Stimulated activated CD4-positive, alpha-beta T cell treated with anti-CD3 and anti-CD28 coated beads, Interleukin-4, amount 100 ng/mL, for 48 hours (primary cell): ENCODE measurements at regions not wholly inside any gene's neighbourhood (a gene's known extent, or its start where the extent isn't known, plus 50 kb on each side); places are given as distances from the start of the nearest gene placed in this dataset.

Experiments
- DNase-seq, 2 donors: peaks; one replicate each; pipeline ENCODE4 v3.0.0-alpha.2; 2020; ENCODE audit warnings: low read depth in 2 of 2

DNA sequence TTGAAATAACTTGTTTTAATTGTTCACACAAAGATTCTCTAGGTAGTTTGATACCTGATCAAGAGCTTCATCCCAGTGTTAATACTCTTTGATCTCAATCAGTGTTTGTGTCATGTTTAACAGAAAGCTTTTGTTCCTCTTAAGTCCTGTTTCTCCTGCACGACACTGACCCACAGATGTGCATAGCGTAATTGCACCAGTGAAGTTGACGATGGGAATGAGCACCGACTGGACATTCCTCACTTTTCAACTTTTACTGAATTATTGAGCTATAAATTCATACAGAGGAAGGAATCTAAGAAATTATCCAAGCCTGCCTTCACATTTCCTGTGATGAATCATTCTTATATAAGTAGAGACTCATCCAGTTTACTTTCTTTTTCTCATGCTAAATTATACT is 878.7 kb upstream of the TENM3 start:
- no peak for DNase-seq

DNA sequence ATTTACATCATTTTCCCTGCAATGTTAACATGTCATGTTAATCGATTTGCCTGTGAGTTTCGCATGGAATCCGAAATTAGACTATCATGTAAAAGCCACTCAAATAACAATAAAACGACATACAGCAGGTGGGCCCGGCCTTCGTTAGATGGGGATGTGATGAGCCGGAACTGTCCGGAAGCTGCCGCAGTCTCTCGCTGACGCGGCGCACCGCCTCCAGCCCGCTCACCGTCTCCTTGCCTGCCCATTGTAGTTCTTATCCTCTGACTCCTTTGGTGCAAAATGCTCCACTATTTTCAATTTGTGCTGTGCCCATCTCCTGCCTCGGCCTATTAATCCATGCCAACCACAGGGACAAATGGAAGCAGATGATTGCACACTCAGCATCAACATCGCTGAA is 877.5 kb upstream of the TENM3 start:
- no peak for DNase-seq

DNA sequence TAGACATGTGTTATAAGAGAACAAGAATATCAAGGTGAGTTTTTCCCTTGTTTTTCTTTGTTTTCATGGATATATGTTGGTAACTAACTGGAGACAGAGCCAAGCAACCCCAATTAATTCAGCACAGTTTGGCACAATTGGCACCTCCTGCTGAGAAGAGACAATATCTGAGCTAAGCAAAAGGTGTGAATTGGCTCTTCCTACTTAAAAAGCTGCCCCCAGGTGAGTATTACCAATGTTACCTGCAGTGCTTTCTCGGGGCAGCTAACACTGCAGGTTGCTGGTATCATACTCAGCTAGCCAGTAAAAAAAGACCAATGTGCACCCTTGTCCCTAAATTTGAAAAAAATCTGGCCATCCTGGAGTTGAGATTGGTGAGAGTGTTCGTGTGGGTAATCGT is 871.2 kb upstream of the TENM3 start:
- no peak for DNase-seq

DNA sequence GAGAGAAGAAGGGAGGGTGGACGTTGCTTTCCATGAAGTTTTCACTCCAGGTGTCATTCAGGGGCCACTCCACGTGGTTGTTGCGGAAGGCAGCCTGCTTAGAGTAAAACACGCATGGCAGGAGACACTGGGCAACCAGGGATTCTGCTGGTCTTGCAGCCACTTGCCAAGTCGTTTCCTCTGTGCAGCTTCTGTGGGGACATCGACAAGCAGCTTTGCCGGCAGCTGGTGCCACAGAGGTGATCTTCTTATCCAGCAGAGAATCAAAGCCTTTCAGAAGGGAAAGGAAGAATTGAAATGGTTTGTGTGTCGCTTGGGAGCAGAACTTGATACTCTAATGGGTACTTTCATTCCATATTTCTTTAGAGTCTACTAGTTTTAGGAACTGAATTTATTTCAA is 867.1 kb upstream of the TENM3 start:
- DNase-seq = no peak

DNA sequence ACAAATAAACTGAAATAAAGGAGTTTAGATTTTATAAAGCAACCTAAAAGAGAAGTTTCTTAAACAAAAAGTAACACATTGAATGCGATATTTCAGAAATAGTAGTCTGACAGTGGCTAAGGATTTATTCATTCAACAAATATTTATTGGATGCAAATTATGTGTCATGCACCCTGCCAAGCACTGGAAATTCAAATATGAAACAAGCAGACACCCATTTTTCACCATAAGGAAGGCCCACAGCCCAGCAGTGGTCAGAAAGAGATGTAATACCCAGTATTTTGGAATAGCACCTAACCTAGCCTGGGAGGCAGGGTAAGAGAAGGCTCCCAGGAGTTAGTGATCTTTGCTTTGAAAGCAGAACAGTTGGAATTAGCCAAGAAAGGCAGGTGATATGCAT is 855.1 kb upstream of the TENM3 start:
- DNase-seq = no peak

DNA sequence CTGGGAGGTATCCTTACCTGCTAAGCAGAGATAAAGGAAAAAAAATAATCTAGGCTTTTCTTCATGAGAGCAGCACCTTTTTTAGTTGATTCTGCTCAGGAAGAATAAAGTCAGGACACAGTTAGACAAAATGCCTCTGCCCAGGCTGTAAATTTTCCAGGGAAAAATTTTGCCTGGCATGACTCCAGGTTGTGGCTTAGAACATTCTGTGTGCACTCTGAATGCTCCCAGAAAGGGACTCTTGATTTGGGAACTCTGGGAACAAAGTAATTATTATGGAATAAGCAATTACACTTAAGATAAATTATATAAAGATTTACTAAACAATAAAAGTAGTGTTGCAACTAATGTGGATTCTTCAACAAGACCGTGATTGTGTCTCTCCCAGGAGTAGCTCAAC is 826.2 kb upstream of the TENM3 start:
- no peak for DNase-seq

DNA sequence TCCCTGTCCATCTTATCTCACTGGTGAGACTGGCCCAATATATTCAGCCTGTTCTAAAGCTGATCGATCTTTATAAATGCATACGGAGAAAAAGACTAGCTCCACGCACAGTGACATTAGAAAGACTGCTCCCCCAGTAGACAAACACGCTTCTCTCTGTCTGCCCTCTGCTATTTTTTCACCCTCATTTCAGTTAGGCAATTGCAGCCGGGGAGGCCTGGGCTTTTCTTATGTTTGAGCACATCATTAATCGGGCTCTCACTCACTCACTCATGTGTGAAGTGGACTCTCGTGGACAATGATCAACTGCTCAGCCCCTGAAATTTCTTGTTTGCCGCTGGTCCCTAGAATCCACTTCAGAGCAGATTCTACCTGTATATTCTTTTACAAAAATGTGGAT is 824.7 kb upstream of the TENM3 start:
- DNase-seq = no peak

DNA sequence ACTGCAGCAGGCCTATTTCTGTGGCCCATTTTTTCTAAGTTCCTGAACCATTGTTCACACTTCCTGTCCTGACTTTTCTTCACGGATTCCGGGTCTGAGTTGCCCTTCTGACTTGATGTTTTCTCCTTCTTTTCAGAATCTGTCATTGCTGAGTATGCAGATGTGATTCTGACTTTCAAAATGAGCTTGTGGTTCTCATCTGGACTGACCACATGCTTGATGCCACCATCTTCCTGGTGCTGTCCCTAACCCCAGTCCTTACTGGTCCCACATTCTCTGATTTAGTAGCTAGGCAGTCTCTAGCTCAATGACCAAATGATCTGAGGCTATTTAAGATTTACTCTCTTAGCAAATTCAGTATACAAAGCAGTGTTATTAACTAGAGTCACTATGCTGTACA is 822.3 kb upstream of the TENM3 start:
- DNase-seq = no peak

DNA sequence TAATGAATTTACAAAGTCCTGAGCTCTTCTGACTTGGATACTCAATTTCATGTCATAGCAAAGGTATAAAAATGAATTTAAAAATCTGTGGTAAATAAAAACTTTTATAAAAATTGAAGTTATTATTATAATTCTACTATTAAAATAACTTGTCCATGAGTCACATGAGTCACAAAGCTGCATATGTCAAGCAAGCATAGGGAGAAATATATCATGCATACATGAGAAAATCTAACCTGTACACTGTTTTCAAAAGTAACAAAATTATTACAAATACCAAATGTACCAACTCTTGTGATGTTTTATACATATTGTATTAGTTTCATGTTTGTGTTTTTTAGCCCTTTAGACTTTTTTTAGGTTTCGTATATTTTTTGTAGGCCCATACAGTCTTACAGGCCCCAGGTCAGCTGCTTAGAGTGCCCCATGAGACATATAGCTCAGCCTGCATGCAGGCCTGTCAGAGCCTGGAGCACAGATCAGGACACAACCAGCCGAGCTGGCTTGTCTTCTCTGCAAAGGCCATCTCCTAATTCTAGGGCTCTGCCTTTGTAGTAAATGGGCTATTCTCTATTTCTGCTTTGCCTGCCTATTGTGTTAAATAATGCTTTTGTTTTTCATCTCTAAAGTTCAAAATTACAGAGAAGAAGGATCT is 818.7 kb upstream of the TENM3 start:
- no peak for DNase-seq

DNA sequence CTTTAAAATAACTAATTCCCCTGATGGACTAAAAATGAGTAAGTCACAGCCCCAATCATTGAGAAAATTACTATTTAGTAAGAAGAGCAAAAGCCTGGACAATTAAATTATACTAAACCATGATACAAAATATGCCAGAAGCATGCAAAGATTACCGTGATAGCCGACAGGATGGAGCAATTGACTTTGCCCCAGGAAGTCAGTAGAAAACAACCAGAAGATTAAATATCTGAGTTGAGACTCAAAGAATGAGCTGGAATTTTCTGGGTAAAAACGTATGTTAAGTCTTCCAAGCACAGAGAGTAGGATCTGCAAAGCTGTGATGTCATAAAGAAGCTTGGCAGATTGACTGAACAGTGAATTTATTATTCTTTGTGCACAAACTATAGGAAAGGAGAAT is 816.1 kb upstream of the TENM3 start:
- DNase-seq = no peak

DNA sequence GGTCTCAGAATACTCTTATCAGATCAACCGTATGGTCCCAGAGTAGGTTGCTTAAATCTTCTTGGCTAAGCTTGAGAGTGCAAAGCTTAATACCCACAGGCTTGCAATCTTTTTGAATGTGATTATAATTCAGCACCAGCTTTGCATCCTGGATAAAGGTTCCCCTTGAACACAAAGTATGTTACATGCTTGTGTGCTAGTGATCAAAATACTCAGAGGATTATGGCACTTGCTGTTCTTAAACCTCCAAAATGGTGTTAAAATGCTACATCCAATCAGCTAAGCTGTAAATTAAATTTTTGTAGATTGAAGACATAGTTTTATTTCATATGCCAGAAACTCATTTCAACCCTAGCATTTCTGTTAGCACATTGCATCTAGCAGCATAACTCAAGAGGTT is 812.2 kb upstream of the TENM3 start:
- no peak for DNase-seq

DNA sequence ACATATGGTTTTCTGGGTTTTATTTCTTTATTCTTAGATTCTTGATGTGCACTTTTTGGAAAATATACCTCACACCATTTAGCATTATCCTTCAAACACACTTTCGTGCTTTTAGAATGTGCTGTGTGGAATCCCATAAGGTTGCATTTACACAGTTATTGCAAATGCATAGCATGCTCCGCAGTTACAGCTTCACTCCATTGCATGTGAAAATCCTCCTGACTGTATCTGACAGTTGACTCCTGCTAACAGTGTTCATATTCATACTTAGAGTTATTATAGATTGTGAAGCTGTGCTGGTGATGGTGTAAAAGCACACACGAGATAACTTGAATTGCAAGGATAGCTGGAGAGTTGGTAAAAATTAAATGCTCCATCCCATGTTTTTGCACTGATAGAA is 811.5 kb upstream of the TENM3 start:
- no peak for DNase-seq

DNA sequence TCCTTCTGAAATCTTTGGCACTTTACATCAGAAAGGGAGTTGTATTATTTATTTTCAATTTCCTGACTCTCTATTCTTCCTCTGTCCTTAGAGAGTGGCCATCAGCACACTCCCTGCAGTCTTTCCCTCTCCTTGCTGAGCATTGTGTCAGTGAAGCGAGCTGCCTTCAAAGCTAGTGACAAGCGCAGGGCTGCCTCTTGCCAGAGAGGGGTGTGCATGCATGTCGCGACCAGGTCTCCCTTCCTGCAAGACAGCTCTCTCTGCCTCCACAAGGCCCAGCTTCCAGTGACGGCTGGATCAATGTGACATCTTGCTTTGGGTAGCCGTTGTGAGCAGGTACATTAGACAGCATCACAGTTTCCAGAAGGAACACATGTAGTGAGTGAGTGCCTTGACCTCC is 810.9 kb upstream of the TENM3 start:
- no peak for DNase-seq

DNA sequence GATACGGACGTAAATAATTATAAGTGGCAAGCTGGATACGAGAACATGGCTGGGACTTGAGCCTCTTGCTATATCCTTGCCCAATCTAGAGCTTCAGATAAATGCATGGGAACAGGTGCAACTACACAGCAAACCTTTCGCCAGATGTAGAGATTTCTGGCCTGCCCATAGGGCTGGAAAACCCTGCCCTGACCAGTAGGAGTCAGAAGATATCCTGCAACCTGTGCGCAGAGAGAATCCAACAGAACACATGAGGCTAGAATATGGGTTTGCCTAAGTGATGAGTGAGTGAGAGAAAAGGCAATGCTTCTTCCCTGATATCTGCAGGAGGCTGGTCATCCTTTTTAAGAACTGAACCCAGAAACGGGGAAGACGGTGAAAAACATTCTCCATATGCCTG is 805.3 kb upstream of the TENM3 start:
- no peak for DNase-seq

DNA sequence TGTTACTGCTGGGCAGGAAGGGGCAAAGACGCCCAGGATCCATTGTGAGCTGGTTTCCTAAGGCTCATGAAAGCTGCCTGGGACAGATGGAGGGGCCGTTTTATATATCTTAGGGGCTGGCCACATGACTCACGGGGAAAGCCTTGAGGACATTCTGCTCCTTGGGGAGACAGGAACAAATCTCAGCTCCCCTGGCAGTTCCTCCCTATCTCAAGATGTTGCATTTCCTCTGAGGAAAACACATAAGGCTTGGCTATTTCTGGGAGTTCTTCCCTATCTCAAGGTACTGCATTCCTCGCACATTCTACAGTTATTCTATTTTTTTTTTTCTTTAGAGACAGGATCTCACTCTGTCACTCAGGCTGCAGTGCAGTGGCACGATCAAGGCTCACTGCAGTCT is 804.6 kb upstream of the TENM3 start:
- no peak for DNase-seq

DNA sequence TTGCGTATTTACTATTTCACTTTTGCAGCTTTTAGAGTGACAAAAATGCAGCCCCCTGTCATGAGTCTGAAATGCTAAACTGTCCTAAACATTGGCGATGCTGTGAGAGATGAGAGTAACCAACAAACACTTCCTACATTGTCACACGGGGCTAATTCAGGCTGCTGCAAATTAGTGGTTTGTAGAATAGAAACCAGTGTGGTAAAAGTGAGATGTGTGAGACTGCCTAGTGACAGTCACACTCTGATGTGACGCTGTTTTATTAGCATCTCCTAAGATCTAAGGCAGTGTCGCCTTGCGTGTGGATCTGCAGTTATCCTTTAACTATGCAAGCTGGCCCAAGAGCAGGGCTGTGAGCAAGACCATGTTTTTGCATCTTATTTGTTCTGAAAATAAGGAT is 800.2 kb upstream of the TENM3 start:
- DNase-seq = no peak

DNA sequence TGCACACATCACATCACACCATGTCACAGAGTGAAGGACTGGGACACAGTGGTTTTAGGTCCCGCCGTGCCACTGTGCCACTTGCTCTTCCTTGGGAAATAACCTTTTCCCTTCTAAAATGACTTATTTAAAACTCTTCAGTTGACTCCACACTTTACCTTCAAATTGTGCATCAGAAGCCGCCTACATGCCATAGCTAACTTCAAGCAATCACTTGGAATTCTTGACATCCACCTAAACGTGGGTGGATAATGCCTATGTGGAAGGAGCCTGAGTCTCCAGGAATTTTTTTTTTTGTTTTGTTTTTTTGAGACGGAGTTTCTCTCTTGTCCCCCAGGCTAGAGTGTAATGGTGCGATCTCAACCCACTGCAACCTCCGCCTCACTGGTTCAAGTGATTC is 777.4 kb upstream of the TENM3 start:
- DNase-seq = no peak

DNA sequence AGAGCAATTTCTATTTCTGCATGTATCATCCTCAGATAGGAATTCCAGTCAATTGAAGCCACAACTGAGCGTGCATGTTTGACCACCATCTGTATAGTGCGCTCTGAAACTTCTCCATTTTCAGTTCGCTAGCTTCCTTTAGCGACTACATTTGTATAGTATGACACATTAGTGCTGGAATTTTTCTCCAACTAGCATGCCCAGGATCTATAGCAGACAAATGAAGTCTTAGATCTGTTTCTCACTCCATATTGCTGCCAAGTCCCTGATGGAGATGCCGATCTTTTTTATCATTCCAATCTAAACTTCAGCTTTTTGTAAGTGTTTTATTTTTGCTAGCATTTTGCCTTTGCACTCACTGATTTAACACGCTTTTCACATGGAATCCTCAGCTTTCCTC is 774.8 kb upstream of the TENM3 start:
- DNase-seq = no peak

DNA sequence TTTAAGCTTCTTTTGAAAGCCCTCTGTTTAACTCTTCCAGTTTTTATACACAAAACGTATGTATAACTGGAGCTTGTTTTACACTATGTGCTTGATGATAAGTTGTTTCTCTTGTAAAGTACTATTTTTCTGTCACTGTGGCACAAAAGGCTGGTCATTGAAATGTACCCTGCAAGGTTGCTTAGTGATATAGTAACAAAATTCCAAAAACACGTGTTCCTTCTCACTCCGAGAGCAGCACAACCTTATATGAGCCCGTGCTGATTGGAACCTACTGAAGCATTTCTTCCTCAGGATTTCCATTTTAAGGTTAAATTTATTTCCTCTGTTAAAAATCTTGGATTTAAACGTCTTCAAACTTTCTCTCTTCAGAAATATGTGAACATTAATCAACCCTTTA is 772.9 kb upstream of the TENM3 start:
- DNase-seq = no peak

DNA sequence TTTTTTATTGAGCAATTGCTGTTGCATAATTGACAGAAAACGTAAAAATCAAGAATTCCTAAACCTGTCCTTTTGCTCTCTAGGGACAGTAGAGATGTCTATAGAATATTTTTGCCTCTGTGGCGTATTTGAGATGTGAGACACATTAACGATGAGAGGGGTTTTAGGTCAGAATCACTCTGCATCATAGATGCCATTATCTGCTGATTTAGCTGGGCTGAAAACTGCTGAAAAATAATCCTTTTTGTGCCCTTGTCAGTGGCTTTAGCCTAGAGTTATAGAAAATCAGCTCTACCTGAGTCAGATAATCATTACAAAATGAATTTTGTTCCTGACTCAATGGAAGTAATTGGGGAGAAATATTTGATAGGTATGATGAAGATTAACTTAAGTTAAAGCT is 767.8 kb upstream of the TENM3 start:
- no peak for DNase-seq

DNA sequence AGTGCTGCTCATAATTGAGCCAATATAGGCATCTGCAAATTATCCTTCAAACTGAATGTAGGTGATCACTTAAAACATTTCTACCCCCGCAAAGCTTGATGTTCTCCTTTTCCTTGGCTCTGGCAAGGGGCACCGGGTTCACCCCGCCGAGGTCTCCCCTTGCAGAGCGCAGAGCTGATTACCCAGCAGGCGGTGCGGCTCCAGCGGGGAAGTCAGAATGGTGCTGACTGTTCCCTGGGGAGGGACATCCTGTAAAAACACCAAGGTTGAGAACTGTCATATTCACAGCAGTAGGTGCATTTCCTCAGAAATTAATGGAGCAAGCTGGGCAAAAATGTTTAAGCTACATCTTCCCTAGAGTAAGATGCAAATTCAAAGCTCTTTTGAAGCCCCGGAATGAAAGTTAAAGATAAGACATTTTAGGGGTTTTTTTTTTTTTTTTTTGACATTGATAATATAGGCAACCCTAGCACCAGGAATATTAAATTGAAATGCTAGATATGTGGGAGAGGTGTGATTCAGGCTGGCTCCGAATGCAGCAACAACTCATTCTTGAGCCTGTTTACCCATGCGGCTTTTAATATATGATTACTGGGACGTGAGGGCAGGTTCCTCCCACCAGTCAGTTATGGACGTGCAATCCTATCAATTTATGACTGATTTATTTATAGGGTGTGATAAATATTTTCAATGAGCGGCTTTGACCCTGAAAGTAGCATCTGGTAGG is 767.3 kb upstream of the TENM3 start:
- DNase-seq = no peak

DNA sequence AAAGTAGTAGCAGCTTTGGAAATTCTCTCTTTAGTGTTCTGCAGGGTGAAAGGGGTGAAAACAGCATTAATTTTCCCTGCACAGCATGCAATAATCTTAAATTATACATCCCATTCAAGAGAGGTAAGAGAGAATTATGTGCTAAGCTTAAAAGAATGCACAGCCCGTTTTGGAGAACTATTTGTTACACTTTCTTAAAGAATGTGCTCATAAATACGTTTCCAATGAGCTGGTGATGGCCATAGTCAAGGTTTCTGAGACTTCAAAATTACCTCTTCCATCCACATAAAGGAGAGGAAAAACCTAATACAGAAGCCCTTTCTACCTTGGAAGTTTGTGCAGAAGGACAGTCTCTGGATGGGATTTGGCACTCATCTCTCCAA is 766.7 kb upstream of the TENM3 start:
- DNase-seq = no peak

DNA sequence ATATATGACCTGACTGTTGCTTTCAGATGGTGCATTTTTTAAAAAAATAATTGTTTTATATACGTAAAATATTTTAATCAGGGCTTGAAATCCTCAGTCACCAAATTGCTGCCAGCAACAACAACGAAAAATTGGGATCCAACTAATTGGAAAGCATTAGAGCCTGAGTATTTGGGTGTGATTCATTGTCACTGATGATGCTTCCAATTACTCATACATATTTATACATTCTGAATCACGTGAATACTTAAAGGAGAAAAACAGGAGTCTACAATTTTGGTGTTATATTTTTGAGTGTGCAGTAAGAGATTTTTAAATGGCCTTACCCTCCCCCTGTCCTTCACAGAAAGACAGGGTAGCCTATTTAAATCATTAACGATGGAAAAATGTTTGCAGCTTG is 765.6 kb upstream of the TENM3 start:
- no peak for DNase-seq

DNA sequence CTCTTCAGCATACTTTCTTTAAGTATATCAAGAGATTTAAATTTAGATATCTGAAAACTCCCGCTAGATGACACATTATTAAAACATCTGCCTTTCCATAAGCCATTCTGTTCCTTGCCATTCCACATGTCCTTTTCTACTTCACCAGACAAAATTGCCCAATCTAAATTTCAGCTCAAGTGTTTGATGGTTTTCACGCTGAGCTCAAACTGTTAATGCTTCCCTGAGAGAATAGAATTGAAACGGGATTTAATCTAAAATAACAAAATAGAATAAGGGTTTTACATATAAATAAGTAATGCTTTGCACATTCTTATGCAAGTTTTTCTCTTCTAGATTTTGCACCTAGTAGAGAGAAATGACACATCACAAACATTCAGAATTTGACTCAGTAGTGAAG is 764.5 kb upstream of the TENM3 start:
- no peak for DNase-seq
